ENCODE measurements at regions not wholly inside any gene's neighbourhood (a gene's known extent, or its start where the extent isn't known, plus 50 kb on each side); places are given as distances from the start of the nearest gene placed in this dataset.

DNA sequence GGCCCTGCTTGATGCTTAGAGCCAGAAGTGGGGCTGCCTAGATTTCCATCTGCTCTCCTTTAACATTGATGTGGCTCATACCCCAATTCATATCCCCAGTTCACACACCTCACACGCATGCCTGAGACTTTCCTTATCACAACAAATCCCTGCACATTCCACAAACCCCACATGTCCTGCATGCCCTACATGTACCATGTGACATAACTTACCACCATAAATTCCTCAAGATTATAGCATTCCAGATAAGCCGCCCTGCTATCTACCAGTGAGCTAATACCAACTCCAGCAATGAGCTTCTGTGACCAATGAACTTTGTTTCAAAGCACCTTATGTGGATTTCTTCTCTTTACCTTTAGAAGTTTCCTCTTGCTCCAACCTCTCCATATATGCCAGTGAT, 104.7 kb upstream of the RAB11FIP2 start:
- no peak for DNase-seq (ENCODE audit: low read depth, low spot score)
- H3K27ac ChIP-seq (ENCODE audit: control insufficient read depth, insufficient read depth, low read length), result no peak overlapping the region
- TF ChIP-seq CTCF (optimal IDR thresholded peaks at IDR 0.05 in 1 of 3, IDR thresholded peaks at IDR 0.05 in 1 of 3, conservative IDR thresholded peaks at IDR 0.05 in 1 of 3; ENCODE audit: extremely low read depth in 1 of 3, insufficient read depth in 2 of 3, low read length in 3 of 3), result no peak
- no peak for TF ChIP-seq EZH2 (IDR thresholded peaks at IDR 0.05; ENCODE audit: low read length)
- H3K4me3 ChIP-seq (ENCODE audit: control insufficient read depth in 2 of 3, extremely low read depth in 1 of 3, insufficient read depth in 2 of 3, low read depth in 1 of 3, low read length in 3 of 3), result no peak overlapping the region
- dilution Hi-C loops (cut with MboI; ENCODE audit: extremely low pct_ligation_motif_present, low sequenced_read_pairs), result no loop called here
- no peaks in the 10 kb centered on the region for H3K36me3 ChIP-seq (ENCODE audit: control insufficient read depth in 2 of 2, extremely low read depth in 1 of 2, insufficient read depth in 2 of 2, low read length in 2 of 2)
- H3K4me2 ChIP-seq (ENCODE audit: control insufficient read depth, extremely low read depth, insufficient read depth, low read depth, low read length), result no peak overlapping the region
- no peaks in the 10 kb centered on the region for H3K4me1 ChIP-seq (ENCODE audit: control insufficient read depth, extremely low read depth, insufficient read depth, low read length)
- no peaks in the 10 kb centered on the region for H4K20me1 ChIP-seq (ENCODE audit: control insufficient read depth, extremely low read depth, insufficient read depth, low read length)
- H3K27me3 ChIP-seq (ENCODE audit: control insufficient read depth, extremely low read depth, insufficient read depth, low read length), result no peaks in the 10 kb centered on the region
- no peak overlapping the region for H2AFZ ChIP-seq (ENCODE audit: control insufficient read depth, low read length)
- no peak for FAIRE-seq
- H3K79me2 ChIP-seq (ENCODE audit: control insufficient read depth, insufficient read depth, low read length), result no peaks in the 10 kb centered on the region
- no peaks in the 10 kb centered on the region for H3K9me3 ChIP-seq (ENCODE audit: control insufficient read depth, low read depth, low read length)
- H3K9ac ChIP-seq (ENCODE audit: control insufficient read depth, extremely low read depth, insufficient read depth, low read length), result no peak overlapping the region
- no peaks in the 10 kb centered on the region for H3K9me1 ChIP-seq (ENCODE audit: control insufficient read depth, extremely low read depth, insufficient read depth, low read length)

DNA sequence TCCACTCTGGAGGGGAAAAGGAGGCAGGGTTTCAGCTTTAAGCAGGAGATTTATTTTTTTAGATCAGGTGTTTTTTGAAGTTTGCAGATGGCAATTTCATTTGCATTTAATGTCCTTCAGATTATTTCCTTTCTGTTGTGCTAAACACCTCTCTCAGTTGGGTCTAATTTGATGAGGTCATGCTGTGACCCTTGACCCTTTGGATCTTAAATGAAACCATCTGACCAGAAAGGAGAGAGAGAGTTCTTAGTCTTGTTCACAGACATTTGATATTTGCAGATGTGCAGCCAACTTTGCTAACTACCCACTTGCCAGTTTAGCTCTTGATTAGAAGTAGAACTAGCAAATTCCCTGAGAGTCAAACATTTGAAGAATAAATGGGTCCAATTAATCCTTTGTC, 101.5 kb upstream of the RAB11FIP2 start:
- H3K4me1 ChIP-seq (ENCODE audit: control insufficient read depth, extremely low read depth, insufficient read depth, low read length), result no peaks in the 10 kb centered on the region
- TF ChIP-seq EZH2 (IDR thresholded peaks at IDR 0.05; ENCODE audit: low read length), result no peak
- TF ChIP-seq CTCF (optimal IDR thresholded peaks at IDR 0.05 in 1 of 3, IDR thresholded peaks at IDR 0.05 in 1 of 3, conservative IDR thresholded peaks at IDR 0.05 in 1 of 3; ENCODE audit: extremely low read depth in 1 of 3, insufficient read depth in 2 of 3, low read length in 3 of 3), result no peak
- H3K9ac ChIP-seq (ENCODE audit: control insufficient read depth, extremely low read depth, insufficient read depth, low read length), result no peak overlapping the region
- H2AFZ ChIP-seq (ENCODE audit: control insufficient read depth, low read length), result no peak overlapping the region
- H3K4me3 ChIP-seq (ENCODE audit: control insufficient read depth in 2 of 3, extremely low read depth in 1 of 3, insufficient read depth in 2 of 3, low read depth in 1 of 3, low read length in 3 of 3), result no peak overlapping the region
- no peak overlapping the region for H3K27ac ChIP-seq (ENCODE audit: control insufficient read depth, insufficient read depth, low read length)
- H3K79me2 ChIP-seq (ENCODE audit: control insufficient read depth, insufficient read depth, low read length), result no peaks in the 10 kb centered on the region
- no peak for DNase-seq (ENCODE audit: low read depth, low spot score)
- dilution Hi-C loops (cut with MboI; ENCODE audit: extremely low pct_ligation_motif_present, low sequenced_read_pairs), result no loop called here
- H4K20me1 ChIP-seq (ENCODE audit: control insufficient read depth, extremely low read depth, insufficient read depth, low read length), result no peaks in the 10 kb centered on the region
- no peaks in the 10 kb centered on the region for H3K9me1 ChIP-seq (ENCODE audit: control insufficient read depth, extremely low read depth, insufficient read depth, low read length)
- no peaks in the 10 kb centered on the region for H3K9me3 ChIP-seq (ENCODE audit: control insufficient read depth, low read depth, low read length)
- H3K36me3 ChIP-seq (ENCODE audit: control insufficient read depth in 2 of 2, extremely low read depth in 1 of 2, insufficient read depth in 2 of 2, low read length in 2 of 2), result no peaks in the 10 kb centered on the region
- FAIRE-seq, result no peak
- H3K4me2 ChIP-seq (ENCODE audit: control insufficient read depth, extremely low read depth, insufficient read depth, low read depth, low read length), result no peak overlapping the region
- no peaks in the 10 kb centered on the region for H3K27me3 ChIP-seq (ENCODE audit: control insufficient read depth, extremely low read depth, insufficient read depth, low read length)

Measured in keratinocyte (primary cell).